GM19452 (cell line): ENCODE measurements at regions not wholly inside any gene's neighbourhood (a gene's known extent, or its start where the extent isn't known, plus 50 kb on each side); places are given as distances from the start of the nearest gene placed in this dataset.

Source experiments
- ATAC-seq: cut with Tn5 transposase; IDR thresholded peaks from one replicate; pipeline ENCODE4 v1.9.1; 2021; ENCODE audit not compliant: unreplicated experiment

- ATAC-seq: no peak
Observed at GRCh38 chr1:208510192-208510952, 266.2 kb upstream of the PLXNA2 start.

GRCh38 chr1:208511242-208511860, 267.2 kb upstream of the PLXNA2 start:
- no peak for ATAC-seq

GRCh38 chr1:208513799-208514198, 269.6 kb upstream of the PLXNA2 start:
- no peak for ATAC-seq

GRCh38 chr1:208515129-208515528, 270.9 kb upstream of the PLXNA2 start:
- ATAC-seq: no peak

- no peak for ATAC-seq
Observed at GRCh38 chr1:208516780-208517179, 272.6 kb upstream of the PLXNA2 start.

GRCh38 chr1:208520438-208521099, 276.4 kb upstream of the PLXNA2 start:
- no peak for ATAC-seq

GRCh38 chr1:208521534-208521933, 277.4 kb upstream of the PLXNA2 start:
- no peak for ATAC-seq

GRCh38 chr1:208523007-208523406, 278.8 kb upstream of the PLXNA2 start:
- no peak for ATAC-seq

GRCh38 chr1:208524376-208524775, 280.2 kb upstream of the PLXNA2 start:
- no peak for ATAC-seq

- ATAC-seq: no peak
Observed at GRCh38 chr1:208524925-208525324, 280.7 kb upstream of the PLXNA2 start.

GRCh38 chr1:208525417-208525816, 281.2 kb upstream of the PLXNA2 start:
- no peak for ATAC-seq

- no peak for ATAC-seq
Observed at GRCh38 chr1:208526613-208527125, 282.5 kb upstream of the PLXNA2 start.

- ATAC-seq: no peak
Observed at GRCh38 chr1:208527156-208527555, 283.0 kb upstream of the PLXNA2 start.

GRCh38 chr1:208528578-208529240, 284.5 kb upstream of the PLXNA2 start:
- ATAC-seq: no peak

- ATAC-seq: no peak
Observed at GRCh38 chr1:208531003-208531750, 287.0 kb upstream of the PLXNA2 start.

- no peak for ATAC-seq
Observed at GRCh38 chr1:208533746-208534598, 289.8 kb upstream of the PLXNA2 start.

- no peak for ATAC-seq
Observed at GRCh38 chr1:208534599-208534897, 290.4 kb upstream of the PLXNA2 start.

- ATAC-seq: no peak
Observed at GRCh38 chr1:208534979-208535378, 290.8 kb upstream of the PLXNA2 start.

- no peak for ATAC-seq
Observed at GRCh38 chr1:208535511-208535910, 291.3 kb upstream of the PLXNA2 start.

GRCh38 chr1:208536212-208536611, 292.0 kb upstream of the PLXNA2 start:
- ATAC-seq: no peak
